ENCODE measurements at regions not wholly inside any gene's neighbourhood (a gene's known extent, or its start where the extent isn't known, plus 50 kb on each side); places are given as distances from the start of the nearest gene placed in this dataset.
A peak's percentile ranks its signal among the peaks of the same experiment; 100 is the strongest.

GRCh38 chr10:125515571-125515970, 167.4 kb downstream of the TEX36 start:
- peaks cover 4% of the 10 kb centered on the region for H3K9me3 ChIP-seq (ENCODE audit: low read depth, low read length, poor library complexity, severe bottlenecking)
- TF ChIP-seq CTCF (conservative IDR thresholded peaks at IDR 0.05; ENCODE audit: low read depth, low read length) (no peak), EZH2 (IDR thresholded peaks at IDR 0.05; ENCODE audit: borderline replicate concordance, low read depth, low read length, poor library complexity, severe bottlenecking) (no peak)
- ChIA-PET CTCF (no interaction called here), POLR2A (ENCODE audit: low non-redundant PET) (no interaction called here)
- BruUV-seq (replicated peaks): no TSS peak
- DNase-seq (ENCODE audit: low spot score): peak; percentile 37
- no peak overlapping the region for H3K27ac ChIP-seq (ENCODE audit: low read depth, low read length, poor library complexity, severe bottlenecking)
- peaks cover 6% of the 10 kb centered on the region for H3K27me3 ChIP-seq (replicated peaks; ENCODE audit: insufficient read depth, low read depth, low read length, poor library complexity)
- no peak overlapping the region for H3K4me3 ChIP-seq (ENCODE audit: low read depth, low read length, poor library complexity, severe bottlenecking)
- no peaks in the 10 kb centered on the region for H3K36me3 ChIP-seq (ENCODE audit: insufficient read depth, low read length, poor library complexity, severe bottlenecking)
- peaks cover 15% of the 10 kb centered on the region for H3K4me1 ChIP-seq (ENCODE audit: insufficient read depth, low read length, poor library complexity, severe bottlenecking)
- intact Hi-C loops (cut with micrococcal nuclease; ENCODE audit: unreplicated experiment): no loop called here

DNA sequence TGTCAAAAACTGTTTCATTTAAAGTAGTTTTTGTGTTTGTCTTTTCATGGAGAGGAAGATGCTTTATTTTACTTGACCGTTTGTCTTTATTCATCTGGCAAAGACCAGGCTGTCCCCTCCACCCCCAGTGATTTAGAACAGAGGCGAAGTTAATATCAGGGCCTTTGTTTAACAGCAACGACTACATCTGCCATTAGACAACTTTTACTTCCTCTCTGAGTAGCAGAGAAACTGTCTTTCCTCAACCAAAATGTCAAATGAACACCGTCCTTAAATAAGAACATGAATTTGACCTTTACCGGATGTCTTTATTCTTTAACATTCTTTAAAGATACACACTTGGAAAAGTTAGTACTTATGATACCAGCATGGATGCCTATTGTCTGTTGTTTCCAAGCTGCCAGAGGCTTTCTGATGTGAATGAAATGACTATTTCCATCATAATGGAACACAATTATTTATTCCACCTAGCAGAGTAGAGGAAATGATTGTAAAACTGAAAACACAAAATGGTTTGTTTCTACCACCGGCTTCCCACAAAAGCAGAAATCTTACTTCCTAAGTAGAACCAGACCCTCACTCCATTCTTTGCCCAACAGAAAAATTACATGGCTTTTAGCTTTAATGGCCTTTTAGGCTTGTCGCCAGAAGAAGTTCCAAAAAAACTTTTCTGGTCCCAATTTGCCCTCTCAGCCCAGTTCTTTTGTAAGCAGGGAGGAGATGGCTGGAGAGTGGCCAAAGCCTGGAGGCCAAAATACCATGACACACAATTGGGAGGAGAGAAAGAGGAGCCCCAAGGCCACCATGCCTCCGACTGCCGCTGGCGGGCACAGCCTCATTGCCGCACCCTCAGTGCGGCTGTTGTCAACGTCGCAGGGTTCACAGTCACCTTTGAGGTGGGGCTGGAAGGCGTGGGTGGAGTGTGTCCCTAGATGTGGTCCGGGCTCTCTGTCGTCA, 168.5 kb downstream of the TEX36 start:
- Histone ChIP-seq H3K4me1 (ENCODE audit: insufficient read depth, low read length, poor library complexity, severe bottlenecking) (peaks cover 15% of the 10 kb centered on the region), H3K4me3 (ENCODE audit: low read depth, low read length, poor library complexity, severe bottlenecking) (no peak overlapping the region), H3K36me3 (ENCODE audit: insufficient read depth, low read length, poor library complexity, severe bottlenecking) (no peaks in the 10 kb centered on the region), H3K27me3 (replicated peaks; ENCODE audit: insufficient read depth, low read depth, low read length, poor library complexity) (peaks cover 6% of the 10 kb centered on the region), H3K27ac (ENCODE audit: low read depth, low read length, poor library complexity, severe bottlenecking) (no peak overlapping the region), H3K9me3 (ENCODE audit: low read depth, low read length, poor library complexity, severe bottlenecking) (peaks cover 3% of the 10 kb centered on the region)
- intact Hi-C loops (cut with micrococcal nuclease; ENCODE audit: unreplicated experiment): no loop called here
- no TSS peak for BruUV-seq (replicated peaks)
- ChIA-PET POLR2A (ENCODE audit: low non-redundant PET) (no interaction called here), CTCF (no interaction called here)
- TF ChIP-seq CTCF (conservative IDR thresholded peaks at IDR 0.05; ENCODE audit: low read depth, low read length) (no peak), EZH2 (IDR thresholded peaks at IDR 0.05; ENCODE audit: borderline replicate concordance, low read depth, low read length, poor library complexity, severe bottlenecking) (no peak)
- DNase-seq (ENCODE audit: low spot score): peak; percentile 72

DNA sequence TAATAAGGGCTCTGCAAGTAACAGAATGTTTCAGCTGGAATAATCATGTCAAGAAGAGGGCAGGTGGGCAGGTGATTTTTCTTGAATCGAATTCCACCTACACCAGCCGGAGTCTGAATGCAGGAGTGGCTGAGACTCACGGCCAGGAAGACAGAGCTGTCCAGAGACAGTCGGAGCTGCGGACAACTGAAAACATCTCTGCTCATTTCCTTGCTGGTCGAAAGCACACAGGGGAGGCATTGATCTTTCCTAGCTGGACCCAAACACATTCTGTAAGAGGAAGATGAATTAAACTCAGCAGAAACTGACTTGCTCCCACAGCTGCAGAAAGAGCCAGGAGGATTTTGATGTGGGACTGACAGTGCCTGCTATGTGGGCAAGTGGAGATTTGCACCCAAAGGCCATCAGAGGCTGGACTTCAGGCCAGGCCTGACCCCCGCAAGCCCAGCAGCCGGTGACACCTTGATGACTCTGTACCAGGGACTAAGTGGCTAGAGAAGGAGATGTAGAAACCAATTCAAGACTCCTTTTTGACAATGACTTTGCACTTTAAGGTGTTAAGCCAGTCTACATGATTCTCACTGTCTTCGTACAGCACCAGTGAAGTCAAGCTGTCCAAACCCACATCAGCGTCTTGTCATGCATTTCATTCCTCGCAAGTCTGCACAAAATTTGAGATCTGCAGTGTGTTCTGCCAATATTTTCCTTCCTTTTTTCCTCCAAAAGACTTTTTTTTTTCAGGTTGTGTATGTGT, 169.4 kb downstream of the TEX36 start:
- intact Hi-C loops (cut with micrococcal nuclease; ENCODE audit: unreplicated experiment): no loop called here
- no peak overlapping the region for H3K4me3 ChIP-seq (ENCODE audit: low read depth, low read length, poor library complexity, severe bottlenecking)
- H3K4me1 ChIP-seq (ENCODE audit: insufficient read depth, low read length, poor library complexity, severe bottlenecking): peaks cover 15% of the 10 kb centered on the region
- no peaks in the 10 kb centered on the region for H3K36me3 ChIP-seq (ENCODE audit: insufficient read depth, low read length, poor library complexity, severe bottlenecking)
- BruUV-seq (replicated peaks): no TSS peak
- ChIA-PET CTCF (no interaction called here), POLR2A (ENCODE audit: low non-redundant PET) (no interaction called here)
- no peak for DNase-seq (ENCODE audit: low spot score)
- TF ChIP-seq EZH2 (IDR thresholded peaks at IDR 0.05; ENCODE audit: borderline replicate concordance, low read depth, low read length, poor library complexity, severe bottlenecking) (no peak), CTCF (conservative IDR thresholded peaks at IDR 0.05; ENCODE audit: low read depth, low read length) (no peak)
- peaks cover 6% of the 10 kb centered on the region for H3K27me3 ChIP-seq (replicated peaks; ENCODE audit: insufficient read depth, low read depth, low read length, poor library complexity)
- no peaks in the 10 kb centered on the region for H3K9me3 ChIP-seq (ENCODE audit: low read depth, low read length, poor library complexity, severe bottlenecking)
- H3K27ac ChIP-seq (ENCODE audit: low read depth, low read length, poor library complexity, severe bottlenecking): no peak overlapping the region
